ENCODE measurements at regions not wholly inside any gene's neighbourhood (a gene's known extent, or its start where the extent isn't known, plus 50 kb on each side); places are given as distances from the start of the nearest gene placed in this dataset.

GRCh38 chr20:60474385-60474910 lies 516.2 kb downstream of the CDH26 start:
- TF ChIP-seq, protein P1, sequence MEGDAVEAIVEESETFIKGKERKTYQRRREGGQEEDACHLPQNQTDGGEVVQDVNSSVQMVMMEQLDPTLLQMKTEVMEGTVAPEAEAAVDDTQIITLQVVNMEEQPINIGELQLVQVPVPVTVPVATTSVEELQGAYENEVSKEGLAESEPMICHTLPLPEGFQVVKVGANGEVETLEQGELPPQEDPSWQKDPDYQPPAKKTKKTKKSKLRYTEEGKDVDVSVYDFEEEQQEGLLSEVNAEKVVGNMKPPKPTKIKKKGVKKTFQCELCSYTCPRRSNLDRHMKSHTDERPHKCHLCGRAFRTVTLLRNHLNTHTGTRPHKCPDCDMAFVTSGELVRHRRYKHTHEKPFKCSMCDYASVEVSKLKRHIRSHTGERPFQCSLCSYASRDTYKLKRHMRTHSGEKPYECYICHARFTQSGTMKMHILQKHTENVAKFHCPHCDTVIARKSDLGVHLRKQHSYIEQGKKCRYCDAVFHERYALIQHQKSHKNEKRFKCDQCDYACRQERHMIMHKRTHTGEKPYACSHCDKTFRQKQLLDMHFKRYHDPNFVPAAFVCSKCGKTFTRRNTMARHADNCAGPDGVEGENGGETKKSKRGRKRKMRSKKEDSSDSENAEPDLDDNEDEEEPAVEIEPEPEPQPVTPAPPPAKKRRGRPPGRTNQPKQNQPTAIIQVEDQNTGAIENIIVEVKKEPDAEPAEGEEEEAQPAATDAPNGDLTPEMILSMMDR (IDR thresholded peaks at IDR 0.05; ENCODE audit: low read length), result no peak
- no peak for TF ChIP-seq EZH2 (optimal IDR thresholded peaks at IDR 0.05; ENCODE audit: low read depth, low read length)
- TF ChIP-seq EZH2phosphoT487 (IDR thresholded peaks at IDR 0.05; ENCODE audit: low read length), result no peak
